Prostate gland (tissue), 2 donors: ENCODE measurements at regions not wholly inside any gene's neighbourhood (a gene's known extent, or its start where the extent isn't known, plus 50 kb on each side); places are given as distances from the start of the nearest gene placed in this dataset.

Source experiments
- DNase-seq: peaks from one replicate; pipeline ENCODE4 v3.0.0-alpha.2; 2019; ENCODE audit warnings: low spot score
- H3K27ac ChIP-seq, 2 donors: fragments of 200-600 bp; sonication (generic); 2 replicates each; pipeline ENCODE4 v1.5.1; 2017 to 2019
- H3K27me3 ChIP-seq: fragments of 200-600 bp; sonication (generic); replicated peaks from 2 replicates; pipeline ENCODE4 v1.5.1; 2019; ENCODE audit not compliant: insufficient read depth
- H3K36me3 ChIP-seq, 2 donors: fragments of 200-600 bp; sonication (generic); 1 replicate in 1 of 2; 2 replicates in 1 of 2; pipeline versions ENCODE4 v1.5.1 to v1.8.1; 2017 to 2019
- H3K4me1 ChIP-seq: fragments of 200-600 bp; sonication (generic); replicated peaks from 2 replicates; pipeline ENCODE4 v1.5.1; 2019
- H3K4me3 ChIP-seq, 2 donors: fragments of 200-600 bp; sonication (generic); 2 replicates each; pipeline ENCODE4 v1.5.1; 2017 to 2019
- H3K9me3 ChIP-seq: fragments of 200-600 bp; sonication (generic); 2 replicates; pipeline ENCODE4 v1.5.1; 2017
- POLR2A ChIP-seq: fragments of 450-650 bp; IDR thresholded peaks from one replicate; pipeline ENCODE4 v1.6.1; 2016; ENCODE audit warnings: antibody characterized with exemption, mild to moderate bottlenecking
- POLR2AphosphoS5 ChIP-seq: sonication (generic); formaldehyde crosslinking; IDR thresholded peaks from one replicate; pipeline ENCODE4 v1.6.1; 2017; ENCODE audit warnings: antibody characterized with exemption
- WGBS: methylation state at CpG from one replicate; pipeline ENCODE4 v1.1.5; 2018; 5-methylcytosine and 5-hydroxymethylcytosine counted together
- intact Hi-C: fragments of 100-400 bp; cut with DNase I; formaldehyde crosslinking; loops from one replicate; pipeline ENCODE4 v1.14.2; 2022
- TF ChIP-seq, protein P1 (sequence below), 4 experiments: fragments of 200-600 bp in 2 of 4; fragments of 450-650 bp in 2 of 4; sonication (generic) in 2 of 4; IDR thresholded peaks; 1 replicate in 3 of 4; 2 replicates in 1 of 4; pipeline ENCODE4 v1.5.1; 2016 to 2019; ENCODE audit warnings: antibody characterized with exemption in 4 of 4, mild to moderate bottlenecking in 2 of 4, moderate library complexity in 2 of 4

- H3K4me3 ChIP-seq, result no peak overlapping the region
- no peak for DNase-seq
- no peaks in the 10 kb centered on the region for H3K4me1 ChIP-seq
- H3K27me3 ChIP-seq, result no peaks in the 10 kb centered on the region
- H3K27ac ChIP-seq, result no peak overlapping the region
- intact Hi-C loops, result loop anchor here (5.0 kb wide), 1 partner anchor 45 kb away; no protein-coding TSS in a partner anchor
- no peaks in the 10 kb centered on the region for H3K9me3 ChIP-seq
- no peak for TF ChIP-seq POLR2A
- no peak for TF ChIP-seq POLR2AphosphoS5
- 84% methylated on average over 8 of the region's 8 CpGs for WGBS
- no peaks in the 10 kb centered on the region for H3K36me3 ChIP-seq
Measured at GRCh38 chr5:61612431-61612830, 280.4 kb downstream of the ZSWIM6 start.

GRCh38 chr5:61613679-61614078, 281.6 kb downstream of the ZSWIM6 start:
- no peak overlapping the region for H3K27ac ChIP-seq

GRCh38 chr5:61614606-61615005, 282.5 kb downstream of the ZSWIM6 start:
- WGBS, result 87% methylated on average over 3 of the region's 3 CpGs
- H3K27ac ChIP-seq, result no peak overlapping the region
- no peaks in the 10 kb centered on the region for H3K36me3 ChIP-seq
- TF ChIP-seq POLR2AphosphoS5 (no peak), POLR2A (no peak)
- TF ChIP-seq, protein P1, sequence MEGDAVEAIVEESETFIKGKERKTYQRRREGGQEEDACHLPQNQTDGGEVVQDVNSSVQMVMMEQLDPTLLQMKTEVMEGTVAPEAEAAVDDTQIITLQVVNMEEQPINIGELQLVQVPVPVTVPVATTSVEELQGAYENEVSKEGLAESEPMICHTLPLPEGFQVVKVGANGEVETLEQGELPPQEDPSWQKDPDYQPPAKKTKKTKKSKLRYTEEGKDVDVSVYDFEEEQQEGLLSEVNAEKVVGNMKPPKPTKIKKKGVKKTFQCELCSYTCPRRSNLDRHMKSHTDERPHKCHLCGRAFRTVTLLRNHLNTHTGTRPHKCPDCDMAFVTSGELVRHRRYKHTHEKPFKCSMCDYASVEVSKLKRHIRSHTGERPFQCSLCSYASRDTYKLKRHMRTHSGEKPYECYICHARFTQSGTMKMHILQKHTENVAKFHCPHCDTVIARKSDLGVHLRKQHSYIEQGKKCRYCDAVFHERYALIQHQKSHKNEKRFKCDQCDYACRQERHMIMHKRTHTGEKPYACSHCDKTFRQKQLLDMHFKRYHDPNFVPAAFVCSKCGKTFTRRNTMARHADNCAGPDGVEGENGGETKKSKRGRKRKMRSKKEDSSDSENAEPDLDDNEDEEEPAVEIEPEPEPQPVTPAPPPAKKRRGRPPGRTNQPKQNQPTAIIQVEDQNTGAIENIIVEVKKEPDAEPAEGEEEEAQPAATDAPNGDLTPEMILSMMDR (IDR thresholded peaks at IDR 0.05), result no peak
- H3K9me3 ChIP-seq, result no peaks in the 10 kb centered on the region
- no peak for DNase-seq
- H3K4me1 ChIP-seq, result no peaks in the 10 kb centered on the region
- no peak overlapping the region for H3K4me3 ChIP-seq
- H3K27me3 ChIP-seq, result no peaks in the 10 kb centered on the region
- intact Hi-C loops, result loop anchor here (5.0 kb wide), 1 partner anchor 43 kb away; no protein-coding TSS in a partner anchor

More at GRCh38 chr5:61613679-61614078, 281.6 kb downstream of the ZSWIM6 start:
- intact Hi-C loops, result loop anchor here (5.0 kb wide), 1 partner anchor 44 kb away; no protein-coding TSS in a partner anchor
- Histone ChIP-seq H3K9me3 (no peaks in the 10 kb centered on the region), H3K36me3 (no peaks in the 10 kb centered on the region), H3K4me3 (no peak overlapping the region), H3K4me1 (no peaks in the 10 kb centered on the region), H3K27me3 (no peaks in the 10 kb centered on the region)
- TF ChIP-seq POLR2AphosphoS5 (no peak), POLR2A (no peak)
- TF ChIP-seq, protein P1 (IDR thresholded peaks at IDR 0.05), result no peak
- WGBS, result 72% methylated on average over 6 of the region's 6 CpGs
- DNase-seq, result no peak

- DNase-seq, result no peak
- WGBS, result 89% methylated on average over 3 of the region's 3 CpGs
- H3K27ac ChIP-seq, result no peak overlapping the region
- no peaks in the 10 kb centered on the region for H3K27me3 ChIP-seq
- intact Hi-C loops, result no loop called here
- H3K4me1 ChIP-seq, result peaks cover 13% of the 10 kb centered on the region
- no peaks in the 10 kb centered on the region for H3K9me3 ChIP-seq
- no peak overlapping the region for H3K4me3 ChIP-seq
- H3K36me3 ChIP-seq, result no peaks in the 10 kb centered on the region
- TF ChIP-seq POLR2AphosphoS5 (no peak), POLR2A (no peak)
- TF ChIP-seq, protein P1 (IDR thresholded peaks at IDR 0.05), result no peak
Measured at GRCh38 chr5:61617039-61617438, 285.0 kb downstream of the ZSWIM6 start.

DNA sequence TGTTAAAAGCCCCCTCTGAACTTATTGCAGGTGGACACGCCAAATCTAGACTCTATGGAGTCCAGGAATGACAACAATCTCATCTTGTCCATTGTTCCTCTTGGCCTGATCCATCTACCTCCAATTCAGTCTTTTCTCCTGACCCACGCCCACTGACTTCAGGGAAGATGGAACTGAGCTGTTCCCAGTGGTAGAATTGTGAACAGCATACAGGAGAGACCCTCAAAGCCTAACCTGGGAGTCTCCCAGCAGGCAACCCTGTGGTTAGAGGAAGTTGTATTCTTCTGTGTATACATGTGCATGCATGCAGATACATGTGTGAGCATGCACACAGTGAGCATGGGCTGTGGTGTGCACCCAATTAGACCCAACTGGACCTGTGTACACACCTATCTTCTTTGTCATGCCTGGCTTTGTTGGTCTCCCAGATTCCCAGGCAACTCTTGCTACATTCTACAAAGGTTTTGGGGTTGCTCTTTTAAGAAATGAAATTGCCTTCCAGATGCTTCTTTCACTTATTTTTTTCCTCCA, 286.0 kb downstream of the ZSWIM6 start:
- Histone ChIP-seq H3K4me1 (peaks cover 13% of the 10 kb centered on the region), H3K27me3 (no peaks in the 10 kb centered on the region), H3K36me3 (no peaks in the 10 kb centered on the region), H3K4me3 (no peak overlapping the region), H3K9me3 (no peaks in the 10 kb centered on the region), H3K27ac (no peak overlapping the region)
- TF ChIP-seq, protein P1 (IDR thresholded peaks at IDR 0.05), result no peak
- no peak for TF ChIP-seq POLR2A
- no peak for TF ChIP-seq POLR2AphosphoS5
- DNase-seq, result no peak
- 98% methylated on average over 2 of the region's 2 CpGs for whole genome bisulfite sequencing
- intact Hi-C loops, result no loop called here
